Stimulated activated CD8-positive, alpha-beta memory T cell treated with anti-CD3 and anti-CD28 coated beads, Interleukin-15, amount 100 ng/mL, for 24 hours (primary cell): ENCODE measurements at regions not wholly inside any gene's neighbourhood (a gene's known extent, or its start where the extent isn't known, plus 50 kb on each side); places are given as distances from the start of the nearest gene placed in this dataset.

Experiments
- DNase-seq: peaks from one replicate; pipeline ENCODE4 v3.0.0-alpha.2; 2020; ENCODE audit warnings: low read depth

- no peak for DNase-seq
These were observed 651.6 kb downstream of the NPHP4 start for GRCh38 chr1:5340560-5341130.

- no peak for DNase-seq
These were observed 653.8 kb downstream of the NPHP4 start for GRCh38 chr1:5338466-5338865.

- DNase-seq, result no peak
These were observed 658.9 kb downstream of the NPHP4 start for GRCh38 chr1:5333291-5333690.

DNA sequence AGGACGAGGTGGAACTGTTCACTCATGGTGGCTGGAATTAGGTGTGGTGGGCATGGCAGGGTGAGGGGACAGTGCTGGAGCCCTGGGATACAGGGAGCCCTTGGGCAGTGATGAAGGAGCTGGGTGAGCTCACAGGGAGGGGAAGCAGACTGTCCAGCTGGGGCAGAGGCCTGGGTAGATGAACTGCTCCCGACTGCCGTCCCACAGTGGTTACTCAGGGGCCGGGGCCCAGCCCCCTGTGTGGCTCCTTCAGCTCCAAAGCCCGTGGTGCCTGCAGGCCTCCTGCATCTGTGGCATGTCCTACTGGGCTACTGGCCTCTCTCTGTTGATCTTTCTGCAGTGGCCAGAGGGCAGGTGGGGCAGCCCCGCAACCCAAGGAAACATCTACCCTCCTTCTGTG lies 661.1 kb downstream of the NPHP4 start:
- no peak for DNase-seq

DNA sequence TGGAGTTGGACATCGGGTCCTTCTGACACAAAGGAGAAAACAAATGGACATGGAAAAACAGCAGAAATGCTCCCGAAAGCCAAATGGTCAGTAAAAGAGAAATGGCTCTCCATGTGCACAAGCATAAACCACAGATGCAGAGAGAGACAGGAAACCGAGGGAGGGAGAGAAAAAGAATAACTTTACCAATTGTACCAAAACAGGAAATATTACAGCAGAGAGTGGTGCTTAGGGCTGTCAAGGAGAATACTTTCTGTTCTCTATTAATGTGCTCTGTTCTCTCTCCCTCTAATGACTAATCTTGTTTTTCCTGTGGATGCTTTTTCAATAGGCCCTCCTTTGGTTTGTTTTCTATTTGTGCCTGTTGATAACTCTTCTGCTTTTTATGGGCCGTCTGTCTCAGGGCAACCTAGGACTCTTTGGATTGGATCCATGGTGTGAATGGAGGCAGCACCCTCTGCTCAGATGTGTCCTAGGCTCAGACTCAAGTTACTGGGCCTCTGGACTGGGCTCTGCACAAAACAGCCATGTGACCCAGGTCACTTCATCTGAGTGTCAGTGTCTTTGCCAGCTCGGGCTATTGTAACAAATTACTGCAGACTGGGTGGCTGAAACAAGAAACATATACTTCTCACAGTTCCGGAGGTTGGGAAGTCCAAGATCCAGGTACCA lies 663.0 kb downstream of the NPHP4 start:
- DNase-seq, result no peak

DNA sequence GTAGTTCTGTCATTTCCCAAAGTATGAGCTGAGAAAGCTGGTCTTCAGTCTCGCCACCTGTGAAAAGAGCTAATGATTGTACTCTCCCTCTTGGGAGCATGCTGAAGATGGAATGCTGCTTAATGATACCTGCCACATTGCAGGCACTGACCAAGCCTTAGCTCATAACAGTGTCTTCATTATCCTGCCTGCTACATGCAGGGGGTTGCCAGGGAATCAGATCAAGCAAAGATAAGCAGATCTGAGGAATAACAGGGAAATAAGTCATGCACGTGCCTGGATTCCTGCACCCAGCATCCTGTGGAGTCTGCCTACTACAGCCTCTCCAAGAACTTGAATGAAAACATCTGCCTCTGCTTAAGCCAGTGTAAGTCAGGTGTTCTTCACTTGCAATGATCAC lies 667.3 kb downstream of the NPHP4 start:
- no peak for DNase-seq

DNA sequence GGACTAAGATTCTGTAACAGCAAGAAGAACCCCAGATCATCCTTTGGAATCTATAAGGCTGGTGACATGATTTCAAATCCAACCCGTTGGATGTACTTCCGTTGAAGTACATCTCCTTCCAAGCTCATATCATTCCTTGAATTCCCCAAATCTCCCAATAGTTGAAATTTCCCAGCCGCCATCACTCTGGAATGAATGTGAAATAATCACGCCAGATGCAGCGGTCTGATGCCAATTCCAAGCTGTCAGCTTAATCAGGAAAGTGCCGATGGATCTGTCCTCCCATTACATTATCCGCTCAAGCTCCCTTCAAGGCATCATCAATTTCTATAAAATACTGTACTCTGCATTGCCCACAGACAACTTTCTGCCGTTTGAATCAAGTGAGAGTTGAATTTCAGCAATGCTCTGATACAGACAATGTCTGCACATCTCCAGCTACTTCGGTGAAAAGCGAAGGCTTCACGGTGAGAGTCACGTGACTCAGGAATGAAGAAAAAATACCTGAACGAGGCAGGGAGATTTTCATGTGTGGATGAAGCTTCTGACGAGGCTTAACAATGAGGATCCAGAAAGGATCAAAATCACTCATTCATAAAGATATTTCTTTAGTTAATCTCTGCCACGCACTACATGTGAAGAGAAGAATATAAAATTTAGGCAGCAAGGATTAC lies 663.9 kb downstream of the AJAP1 start:
- DNase-seq, result no peak

DNA sequence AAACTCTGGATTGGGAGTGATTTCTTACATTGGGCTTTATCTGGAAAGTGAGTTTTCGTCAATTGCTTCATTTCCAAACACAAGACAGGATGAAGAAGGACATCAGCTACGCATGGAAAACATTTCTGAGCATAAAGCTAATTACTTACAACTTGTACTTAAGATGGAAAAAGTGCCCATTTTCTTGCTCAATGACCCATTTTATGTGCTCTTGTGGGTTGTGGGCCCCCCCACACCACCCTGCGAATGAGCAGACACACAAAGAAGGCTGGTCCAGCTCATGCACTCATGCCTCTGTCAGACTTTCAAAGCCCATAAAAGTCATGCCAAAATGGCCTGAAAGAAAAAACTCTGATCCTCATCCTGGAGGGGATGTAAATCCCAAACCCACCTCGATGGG lies 663.0 kb downstream of the AJAP1 start:
- no peak for DNase-seq

- DNase-seq, result no peak
These were observed 658.5 kb downstream of the AJAP1 start for GRCh38 chr1:5312862-5313261.

DNA sequence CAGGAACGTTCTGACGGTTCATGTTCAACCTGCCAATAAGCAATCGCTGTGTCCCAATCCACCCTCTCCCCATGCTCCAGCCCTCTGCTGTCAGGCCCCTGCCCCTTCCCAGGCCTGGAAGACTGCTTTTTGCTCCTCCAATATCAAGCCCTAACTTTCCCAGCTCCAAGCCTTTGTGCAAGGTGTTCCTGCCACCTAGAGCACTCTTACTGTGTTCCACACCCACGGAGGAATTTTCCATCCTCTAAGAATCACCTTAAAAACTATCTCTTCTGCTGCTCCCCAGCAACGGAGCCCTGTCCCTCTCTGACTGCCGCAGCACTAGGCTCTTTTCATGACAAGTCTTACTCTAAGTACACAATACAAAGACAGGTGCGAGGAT lies 657.9 kb downstream of the AJAP1 start:
- no peak for DNase-seq

DNA sequence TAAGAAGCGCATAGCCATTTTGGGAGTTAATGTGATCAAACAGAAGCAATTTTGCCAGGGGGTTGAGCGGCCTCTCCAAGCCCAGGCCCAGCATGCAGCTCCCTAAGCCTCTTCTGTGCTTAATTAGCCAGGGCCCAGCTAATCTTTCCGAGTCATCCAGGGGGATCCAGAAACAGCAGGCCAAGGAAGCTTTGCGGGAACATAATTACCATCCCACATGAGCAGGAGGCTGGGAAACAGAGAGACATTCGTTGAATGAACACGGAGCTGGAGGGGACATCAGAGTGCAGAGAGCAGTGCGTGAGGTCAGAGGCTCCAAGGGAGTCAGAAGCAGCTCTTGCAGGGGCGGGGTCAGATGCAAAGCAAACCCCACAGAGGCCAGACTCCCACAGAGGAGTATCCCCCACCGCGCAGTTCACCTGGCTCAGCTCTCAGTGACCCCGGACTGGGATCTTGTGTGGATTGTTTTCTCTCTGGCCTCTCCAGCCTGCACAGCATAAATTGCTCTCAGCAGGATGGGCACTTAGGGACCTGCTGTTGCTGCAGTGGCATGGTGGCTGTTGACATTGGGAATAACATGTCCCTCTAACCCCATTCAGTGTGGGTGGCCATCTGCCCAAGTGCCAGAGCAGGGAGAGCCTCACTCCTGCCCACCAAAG lies 657.4 kb downstream of the AJAP1 start:
- no peak for DNase-seq

DNA sequence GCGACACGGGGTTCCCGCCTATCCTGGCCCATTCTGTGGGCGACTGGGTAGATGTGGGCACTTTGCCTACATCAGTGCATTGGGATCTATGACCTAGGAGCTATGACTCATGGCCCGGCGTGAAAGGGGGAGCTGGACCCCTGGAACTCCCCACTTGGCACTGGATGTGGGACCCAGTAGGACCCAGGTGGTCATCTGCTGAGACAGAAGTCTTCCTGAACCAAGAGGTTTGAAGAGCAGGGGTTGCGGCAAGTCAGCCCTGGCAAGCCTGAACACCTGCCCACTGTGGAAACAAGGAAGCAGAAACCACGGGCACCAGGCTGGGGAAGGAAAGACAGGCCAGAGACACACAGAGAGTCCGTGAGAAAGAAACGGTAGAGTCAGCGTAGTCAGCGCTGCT lies 656.7 kb downstream of the AJAP1 start:
- DNase-seq, result no peak

- no peak for DNase-seq
These were observed 653.8 kb downstream of the AJAP1 start for GRCh38 chr1:5308249-5308648.

GRCh38 chr1:5304702-5305101 lies 650.3 kb downstream of the AJAP1 start:
- no peak for DNase-seq

- no peak for DNase-seq
These were observed 644.0 kb downstream of the AJAP1 start for GRCh38 chr1:5298376-5298775.

GRCh38 chr1:5297886-5298239 lies 643.5 kb downstream of the AJAP1 start:
- DNase-seq, result no peak

GRCh38 chr1:5297180-5297885 lies 642.9 kb downstream of the AJAP1 start:
- DNase-seq, result no peak

DNA sequence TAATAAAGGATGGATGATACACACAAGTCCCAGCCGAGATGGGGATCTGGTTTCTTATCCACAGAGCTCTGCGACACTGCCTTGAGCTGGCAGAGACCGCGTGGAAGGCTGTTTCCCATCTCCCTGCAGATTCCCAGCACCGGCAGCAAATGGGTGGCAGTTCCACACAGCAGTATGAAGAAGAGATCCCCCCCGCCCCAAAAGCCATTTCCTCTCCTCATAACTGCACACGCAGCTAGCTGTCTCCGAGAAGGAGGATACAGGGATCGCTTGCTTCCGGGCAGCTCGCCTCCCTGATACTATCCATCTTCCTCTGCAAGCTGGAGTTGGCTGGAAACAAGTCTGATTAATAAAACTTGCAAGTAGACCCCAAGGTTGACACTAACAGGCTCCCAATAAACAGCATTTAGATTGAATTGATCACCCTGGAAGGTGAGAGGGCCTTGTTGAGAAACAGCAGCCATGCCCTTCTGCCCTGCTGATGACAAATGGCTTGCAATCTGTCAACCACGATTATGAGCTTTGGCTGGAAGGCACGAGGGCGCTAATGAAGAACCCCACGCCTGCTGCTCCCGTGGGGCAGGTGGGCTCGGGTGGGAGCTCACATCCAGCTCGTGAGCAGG lies 642.3 kb downstream of the AJAP1 start:
- DNase-seq, result no peak

DNA sequence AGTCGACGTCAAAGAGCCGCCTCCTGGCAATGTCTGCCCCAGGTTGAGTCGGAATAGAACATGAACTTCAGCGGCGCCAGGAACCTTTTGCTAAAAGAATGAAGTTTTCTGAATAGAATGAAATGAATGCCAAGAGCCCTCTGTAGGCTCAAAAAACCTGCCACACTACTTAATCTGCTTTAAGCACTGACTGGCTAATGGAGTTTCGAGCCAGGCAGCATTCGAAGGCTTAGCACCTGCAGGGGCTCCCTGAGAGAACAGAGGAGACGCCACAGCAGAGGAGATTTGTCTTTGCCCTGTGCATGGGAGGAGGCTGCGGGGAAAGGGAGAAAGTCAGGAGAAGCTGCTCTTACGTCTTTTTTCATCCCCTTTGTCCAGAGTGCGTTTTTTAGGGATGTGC lies 641.7 kb downstream of the AJAP1 start:
- DNase-seq, result no peak

DNA sequence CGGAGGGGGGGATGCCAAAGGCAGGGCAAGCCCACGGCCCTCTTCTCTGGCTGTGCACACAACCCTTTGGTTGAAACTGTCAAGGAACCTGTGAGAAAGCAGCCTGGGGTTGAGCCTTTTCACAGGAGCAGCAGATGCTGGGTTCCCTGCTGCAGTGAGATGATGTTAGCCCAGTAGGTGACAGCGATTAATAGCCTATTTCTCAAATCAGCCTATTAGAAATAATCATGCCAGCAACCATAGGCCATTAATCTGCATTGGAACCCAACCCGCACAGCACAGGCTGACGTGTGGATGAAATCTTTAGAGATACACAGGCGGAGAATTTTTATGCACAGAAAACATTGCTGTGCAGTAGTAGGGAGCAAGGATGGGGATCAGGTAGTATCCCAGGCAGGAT lies 637.5 kb downstream of the AJAP1 start:
- DNase-seq, result no peak

GRCh38 chr1:5287178-5288150 lies 633.1 kb downstream of the AJAP1 start:
- DNase-seq, result no peak
